ENCODE measurements at regions not wholly inside any gene's neighbourhood (a gene's known extent, or its start where the extent isn't known, plus 50 kb on each side); places are given as distances from the start of the nearest gene placed in this dataset.

GRCh38 chr13:80022146-80022545, 318.8 kb downstream of the SPRY2 start:
- no peak for TF ChIP-seq CTCF (optimal IDR thresholded peaks at IDR 0.05 in 1 of 3, IDR thresholded peaks at IDR 0.05 in 1 of 3, conservative IDR thresholded peaks at IDR 0.05 in 1 of 3; ENCODE audit: extremely low read depth in 1 of 3, insufficient read depth in 2 of 3, low read length in 3 of 3)
- no peak for TF ChIP-seq EZH2 (IDR thresholded peaks at IDR 0.05; ENCODE audit: low read length)

All from keratinocyte (primary cell).